Tibial nerve (tissue), 4 donors: ENCODE measurements at regions not wholly inside any gene's neighbourhood (a gene's known extent, or its start where the extent isn't known, plus 50 kb on each side); places are given as distances from the start of the nearest gene placed in this dataset.

ENCODE experiments used
- CTCF ChIP-seq, 5 experiments: fragments of 200-600 bp in 3 of 5; fragments of 450-650 bp in 2 of 5; sonication (generic) in 3 of 5; IDR thresholded peaks; one replicate each; pipeline ENCODE4 v1.5.1; 2016 to 2019; ENCODE audit warnings: antibody characterized with exemption in 5 of 5, mild to moderate bottlenecking in 3 of 5, moderate library complexity in 2 of 5
- EP300 ChIP-seq, 2 donors: sonication (generic); formaldehyde crosslinking; IDR thresholded peaks; one replicate each; pipeline ENCODE4 v1.6.1; 2017; ENCODE audit warnings: antibody characterized with exemption in 2 of 2, mild to moderate bottlenecking in 1 of 2

GRCh38 chr2:58633613-58634365 is 392.7 kb upstream of the FANCL start:
- TF ChIP-seq CTCF (IDR thresholded peaks at IDR 0.05) (no peak), EP300 (IDR thresholded peaks at IDR 0.05) (no peak)
